Right renal cortex interstitium (tissue), 3 donors: ENCODE measurements at regions not wholly inside any gene's neighbourhood (a gene's known extent, or its start where the extent isn't known, plus 50 kb on each side); places are given as distances from the start of the nearest gene placed in this dataset.
A peak's percentile ranks its signal among the peaks of the same experiment; 100 is the strongest.

ENCODE experiments used
- DNase-seq, 3 donors: peaks; one replicate each; pipeline ENCODE4 v3.0.0-alpha.2; 2013; ENCODE audit warnings: low read depth in 3 of 3, low spot score in 2 of 3

DNA sequence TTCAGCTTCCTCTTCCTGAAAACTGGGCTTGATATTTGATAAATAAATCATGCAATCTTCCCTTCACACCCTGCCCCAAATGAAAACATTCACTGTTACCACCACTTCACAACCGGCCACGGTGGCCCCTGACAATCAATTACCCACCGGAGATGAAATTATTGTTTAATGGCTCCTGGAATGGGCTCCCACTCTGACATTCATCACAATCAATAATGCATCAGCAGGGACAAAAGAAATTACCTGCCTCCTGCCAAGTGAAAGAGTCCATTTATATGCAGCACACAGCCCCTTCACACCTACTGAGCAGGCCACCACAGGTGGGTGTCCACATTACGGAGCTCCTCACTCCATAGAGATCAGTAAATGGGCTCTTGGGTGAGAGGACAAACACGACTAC, 193.5 kb upstream of the SNX19 start:
- no peak for DNase-seq

DNA sequence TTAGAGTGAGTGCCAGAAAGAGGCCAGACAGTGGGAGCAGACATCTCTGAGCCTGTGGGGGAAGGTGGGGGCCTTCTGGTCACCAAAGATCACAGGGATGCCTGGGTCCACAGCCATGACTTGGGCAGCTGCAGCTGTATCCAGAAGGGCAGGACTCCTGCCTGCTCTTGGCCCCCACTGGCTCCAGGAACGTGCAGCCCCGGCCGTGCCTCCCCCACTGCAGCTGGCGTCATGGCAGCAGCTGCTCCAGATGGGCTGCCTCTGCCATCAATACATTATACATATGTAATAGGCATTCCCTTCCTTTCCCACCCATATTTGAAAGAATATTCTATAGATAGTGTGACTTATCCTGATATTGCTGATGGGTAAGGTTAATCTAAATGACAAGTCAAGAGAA, 195.5 kb upstream of the SNX19 start:
- no peak for DNase-seq

DNA sequence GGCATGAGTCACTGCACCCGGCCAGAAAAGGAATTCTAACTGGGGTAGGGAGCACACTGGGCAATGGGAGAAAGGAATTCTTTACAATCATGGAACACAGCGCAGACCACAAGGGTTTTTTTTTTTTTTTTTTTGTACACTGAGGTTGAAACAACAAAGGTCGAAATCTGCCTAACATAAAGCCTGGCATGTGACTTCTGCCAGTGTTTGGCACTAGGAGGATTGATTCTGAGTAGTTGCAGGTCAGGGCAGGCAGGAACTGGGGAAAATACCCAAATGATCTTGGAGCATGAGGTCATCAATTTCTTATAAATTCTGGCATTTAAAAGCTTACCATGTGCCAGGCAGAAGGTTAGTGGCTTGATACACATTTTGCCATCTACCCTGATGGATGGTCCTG, 202.0 kb upstream of the SNX19 start:
- no peak for DNase-seq

DNA sequence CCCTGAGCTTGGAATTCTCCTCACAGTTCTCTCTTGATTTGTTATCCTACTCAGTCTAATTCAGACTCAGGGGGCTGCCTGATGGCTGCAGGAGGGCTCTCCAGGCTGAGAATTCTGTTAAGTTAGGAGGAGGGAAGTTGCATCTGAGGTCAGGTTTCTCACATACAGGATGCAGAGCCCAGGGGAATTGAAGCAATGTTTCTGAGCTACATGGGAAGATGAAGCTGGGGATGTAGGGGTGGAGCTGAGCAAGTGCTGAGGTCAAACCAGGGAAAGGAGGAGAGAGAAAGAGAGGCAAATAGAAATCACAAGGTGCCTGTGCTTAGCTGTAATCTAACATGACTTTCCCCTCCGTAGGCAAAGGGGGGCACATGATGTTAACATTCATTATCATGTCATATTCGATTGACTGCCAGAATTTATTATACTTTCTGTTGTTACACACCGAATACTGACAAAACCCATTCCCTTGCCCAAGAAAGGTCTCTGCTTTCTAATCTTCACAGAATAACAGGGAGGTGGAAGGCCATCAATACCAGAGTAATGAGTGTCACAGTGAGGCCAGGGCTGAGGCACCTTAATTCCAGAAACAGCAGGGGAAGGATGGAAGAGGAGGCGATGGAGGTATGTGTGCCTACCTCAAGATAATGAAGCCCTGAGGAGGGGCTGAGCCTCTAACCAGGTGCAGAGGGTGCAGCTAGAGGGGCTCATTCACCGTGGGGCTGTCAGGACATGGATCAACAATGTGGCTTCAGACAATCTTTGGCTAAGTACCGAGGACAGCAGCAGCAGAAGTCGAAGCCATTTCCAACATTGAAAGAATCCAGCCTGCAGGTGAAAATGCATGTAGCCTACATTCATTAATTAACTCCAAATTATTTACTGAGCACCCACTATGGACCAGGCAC, 205.4 kb upstream of the SNX19 start:
- DNase-seq: no peak

DNA sequence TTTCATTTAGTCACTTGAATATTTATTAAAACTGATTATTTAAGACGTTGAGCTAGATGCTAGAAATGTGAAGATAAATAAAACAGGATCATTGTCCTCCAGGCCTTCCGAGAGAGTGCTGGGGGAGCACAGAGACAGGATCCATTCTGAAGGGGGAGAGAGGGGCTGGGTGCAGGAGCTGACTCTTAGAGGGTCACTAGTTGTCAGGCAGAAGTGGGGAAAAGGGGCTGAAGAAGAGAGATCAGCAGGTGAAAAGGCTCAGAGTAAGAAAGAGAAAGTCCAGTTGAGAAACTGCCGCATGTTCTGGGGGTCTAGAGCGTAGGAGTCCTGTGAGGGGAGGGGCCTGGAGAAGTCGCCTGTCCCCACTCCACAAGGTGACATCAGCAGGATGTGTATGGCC, 206.2 kb upstream of the SNX19 start:
- no peak for DNase-seq

DNA sequence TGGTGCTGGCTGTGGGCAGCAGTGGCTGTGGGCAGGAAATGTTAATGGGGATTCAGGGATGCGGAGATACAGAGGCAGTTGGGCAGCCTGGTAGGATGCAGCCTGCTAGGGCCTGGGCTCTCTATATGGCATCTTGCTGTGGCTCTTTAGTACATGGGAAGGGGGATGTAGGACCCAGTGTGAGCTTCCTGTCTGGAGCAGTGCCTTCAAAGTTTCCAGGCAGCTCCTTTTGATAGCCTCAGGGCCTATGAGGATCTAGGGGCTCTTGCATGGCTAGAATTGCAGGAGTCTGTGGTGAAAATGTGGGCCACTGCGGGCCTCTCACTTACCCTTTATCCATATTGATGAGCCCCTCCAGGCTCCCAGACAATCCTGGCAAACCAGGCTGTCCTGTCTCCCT, 213.2 kb upstream of the SNX19 start:
- no peak for DNase-seq

DNA sequence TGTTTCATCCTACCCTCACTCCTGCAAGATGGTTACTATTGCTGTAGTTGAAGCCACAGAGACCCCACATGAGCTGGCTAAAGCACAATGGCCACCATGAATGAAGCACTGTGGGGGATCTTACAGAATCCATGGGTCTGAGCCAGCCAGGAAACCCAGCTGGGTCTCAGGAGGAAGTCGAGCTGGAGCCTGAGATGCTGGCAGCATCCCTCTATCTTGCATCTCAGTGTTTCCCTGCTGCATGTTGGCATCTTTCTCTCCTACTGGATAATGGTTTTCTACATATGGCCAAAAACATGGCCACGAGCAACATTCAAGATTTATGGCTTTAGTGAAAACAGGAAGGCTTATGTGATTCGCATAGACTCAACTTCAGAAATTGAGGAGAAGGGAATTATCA, 219.3 kb upstream of the SNX19 start:
- no peak for DNase-seq

DNA sequence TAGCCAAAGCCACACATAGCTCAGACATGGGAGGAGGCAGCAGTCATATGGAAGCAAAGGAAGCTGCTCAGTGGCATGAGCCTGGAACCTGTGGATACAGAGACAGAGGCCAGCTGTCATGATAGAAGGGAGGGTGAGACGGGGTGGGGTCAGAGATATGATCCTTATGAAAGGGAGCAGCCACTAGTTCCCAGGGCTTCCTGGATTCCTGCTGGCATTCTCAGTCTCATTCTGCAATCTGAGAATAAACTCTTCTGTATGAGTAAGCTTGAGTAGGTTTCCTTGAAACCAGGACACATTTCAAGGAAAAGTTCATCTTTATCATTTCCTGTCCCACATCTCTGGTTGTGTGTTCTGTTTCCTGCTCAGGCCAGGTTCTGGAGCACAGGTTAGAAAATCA, 220.2 kb upstream of the SNX19 start:
- no peak for DNase-seq

DNA sequence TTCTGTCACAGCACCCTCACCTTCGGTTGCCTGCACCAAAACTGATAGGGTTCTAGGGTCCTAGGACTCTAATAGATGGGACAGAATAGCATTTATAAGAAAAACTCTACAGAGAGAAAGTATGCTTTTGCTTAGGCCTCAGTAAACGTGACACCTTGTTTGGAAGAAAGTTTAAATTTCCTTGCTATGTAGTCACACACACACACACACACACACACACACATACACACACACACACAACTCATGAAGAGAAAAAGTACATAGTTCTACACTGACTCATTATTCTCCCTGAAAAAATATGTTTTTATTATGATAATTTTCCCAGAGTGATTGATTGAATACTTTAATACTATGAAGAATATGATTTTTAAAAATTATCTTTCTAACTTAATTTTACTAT, 220.8 kb upstream of the SNX19 start:
- no peak for DNase-seq

DNA sequence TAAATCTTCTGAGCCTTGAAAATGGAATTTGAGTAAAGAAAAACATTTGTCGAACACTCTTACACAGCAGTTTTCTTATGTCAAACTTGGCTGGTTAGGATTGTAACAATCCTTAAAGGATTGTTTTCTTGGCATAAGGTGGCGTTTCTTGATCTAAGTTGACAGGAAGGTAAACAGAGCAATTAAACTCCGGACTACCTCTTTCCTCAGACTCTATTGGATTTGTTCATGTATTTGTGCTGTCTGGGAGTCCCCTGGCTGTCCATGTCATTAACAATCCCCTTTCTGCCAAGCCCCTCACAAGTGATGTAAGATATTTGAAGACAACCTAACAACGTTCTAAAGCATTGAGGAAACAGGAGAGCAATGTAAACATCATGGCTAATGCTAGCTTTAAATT, 222.5 kb upstream of the SNX19 start:
- DNase-seq: no peak

DNA sequence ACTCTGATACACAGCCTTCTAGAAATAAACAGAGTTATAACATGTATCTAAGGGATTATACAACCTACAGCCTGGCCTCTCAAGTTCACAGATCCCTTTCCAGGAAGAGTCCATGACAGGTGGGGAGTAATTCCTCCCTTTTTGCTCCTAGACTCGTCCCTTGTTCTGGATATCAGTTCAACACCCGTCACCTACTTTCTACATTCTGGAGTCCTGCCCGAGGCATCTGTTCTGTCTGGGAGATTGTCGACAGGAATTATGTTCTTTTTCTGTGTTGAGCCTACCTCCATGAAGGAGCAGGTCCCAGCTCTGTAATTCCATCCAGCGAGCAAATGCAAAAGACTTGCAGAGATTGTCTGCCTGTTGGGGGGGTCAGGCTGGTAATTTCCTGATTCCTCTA, 224.6 kb upstream of the NTM start:
- no peak for DNase-seq

DNA sequence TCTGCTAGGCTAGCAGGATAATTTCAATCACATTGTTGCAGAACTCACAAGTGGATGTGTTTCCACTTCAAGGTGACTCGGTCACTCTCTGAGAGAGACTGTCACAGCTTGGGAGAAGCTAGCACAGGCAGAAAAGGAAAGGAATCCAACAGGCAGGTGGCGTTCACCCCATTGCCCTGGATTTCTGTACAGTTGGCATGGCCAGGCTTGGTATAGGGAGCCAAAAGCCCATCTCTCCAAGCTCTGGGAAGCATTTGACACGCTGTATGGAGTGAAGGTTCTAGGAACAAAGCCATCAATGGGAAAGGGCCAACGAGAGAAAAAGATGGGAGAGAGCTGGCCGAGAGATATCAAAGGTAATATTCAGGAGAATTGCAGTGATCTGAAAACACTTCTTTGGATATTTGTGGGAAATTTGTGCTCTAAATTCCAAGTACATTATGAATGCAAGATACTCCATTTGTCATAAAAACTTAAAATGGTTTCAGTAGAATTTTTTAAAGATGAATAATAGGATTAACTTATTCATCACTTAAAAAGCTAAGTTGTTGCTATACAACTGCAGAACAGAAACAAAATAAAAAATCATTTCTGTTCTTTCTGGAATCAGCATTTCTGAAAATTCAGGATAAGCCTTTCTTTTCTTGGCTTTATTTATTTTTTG, 223.5 kb upstream of the NTM start:
- no peak for DNase-seq

DNA sequence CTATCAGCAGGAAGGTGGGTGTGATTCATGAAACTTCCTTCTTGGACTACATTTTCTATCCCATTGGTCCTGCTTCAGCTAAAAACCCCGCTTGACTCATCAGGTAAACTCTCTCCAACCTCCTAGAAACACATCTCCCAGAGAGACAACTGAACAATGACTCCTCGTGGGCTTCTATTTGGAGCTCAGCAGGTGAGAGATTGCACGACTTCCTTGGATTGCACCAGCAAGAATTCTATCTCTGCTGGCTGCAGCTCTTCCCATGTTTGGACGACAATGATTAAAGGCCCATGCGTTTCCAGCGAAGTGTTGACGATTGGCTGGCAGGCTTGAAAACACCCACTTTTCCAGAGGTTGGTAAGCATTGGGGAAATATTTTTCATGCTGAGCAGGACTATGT, 216.1 kb upstream of the NTM start:
- no peak for DNase-seq

DNA sequence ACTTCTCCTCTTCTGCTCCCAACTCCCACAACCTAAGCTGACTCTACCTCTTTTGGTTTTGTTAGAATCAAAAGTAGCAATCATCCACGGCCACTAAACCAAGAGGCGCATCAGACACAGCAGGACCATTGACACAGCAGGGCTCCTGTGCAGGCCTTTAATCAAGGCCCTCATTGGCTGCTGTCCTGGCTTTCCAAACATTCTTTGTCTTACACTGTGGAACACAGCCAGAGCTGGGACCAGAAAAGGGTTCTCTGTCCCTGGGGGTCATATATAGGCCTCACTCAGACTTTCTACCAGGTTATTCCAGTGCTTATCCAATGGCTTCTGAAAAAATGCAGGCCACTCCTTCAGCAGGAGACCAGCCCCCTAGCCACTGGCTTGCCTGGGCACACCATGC, 212.7 kb upstream of the NTM start:
- no peak for DNase-seq

DNA sequence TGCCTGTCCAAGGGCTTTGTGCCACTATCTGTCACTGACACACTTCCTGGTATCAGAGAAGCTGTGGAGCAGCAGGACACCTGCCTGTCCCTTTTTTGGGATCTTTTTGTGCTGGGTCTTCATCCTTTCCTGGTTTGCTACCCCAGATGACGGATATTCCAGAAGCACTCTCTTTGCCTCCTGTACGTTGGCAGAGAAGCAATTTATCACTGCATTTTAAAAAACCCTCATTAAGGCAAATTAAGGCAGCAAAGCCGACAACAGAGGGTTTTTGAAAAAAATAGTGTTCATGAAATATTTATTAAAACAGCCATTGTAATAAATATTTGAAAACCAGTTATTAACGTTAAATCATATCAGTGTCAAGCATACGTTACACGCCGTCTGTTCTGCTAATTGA, 209.6 kb upstream of the NTM start:
- DNase-seq: no peak

DNA sequence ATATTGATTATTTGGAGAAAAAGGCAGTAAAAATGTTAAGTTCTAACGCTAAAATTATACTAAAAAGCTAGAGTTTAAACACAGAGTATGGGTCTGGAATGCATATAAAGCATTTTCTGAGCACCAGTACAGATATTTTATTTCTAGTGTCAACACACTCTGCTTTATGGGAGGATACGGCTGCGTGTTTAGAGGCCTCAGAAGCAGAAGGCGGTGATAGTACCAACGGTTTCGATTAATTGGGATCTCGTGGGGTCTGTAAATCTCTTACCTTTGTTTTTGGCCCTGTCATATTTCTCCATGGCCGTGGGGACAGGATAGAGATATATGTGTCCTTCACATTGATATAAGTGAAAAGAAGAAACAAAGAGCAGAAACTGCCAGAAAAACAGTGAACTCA, 206.8 kb upstream of the NTM start:
- no peak for DNase-seq

DNA sequence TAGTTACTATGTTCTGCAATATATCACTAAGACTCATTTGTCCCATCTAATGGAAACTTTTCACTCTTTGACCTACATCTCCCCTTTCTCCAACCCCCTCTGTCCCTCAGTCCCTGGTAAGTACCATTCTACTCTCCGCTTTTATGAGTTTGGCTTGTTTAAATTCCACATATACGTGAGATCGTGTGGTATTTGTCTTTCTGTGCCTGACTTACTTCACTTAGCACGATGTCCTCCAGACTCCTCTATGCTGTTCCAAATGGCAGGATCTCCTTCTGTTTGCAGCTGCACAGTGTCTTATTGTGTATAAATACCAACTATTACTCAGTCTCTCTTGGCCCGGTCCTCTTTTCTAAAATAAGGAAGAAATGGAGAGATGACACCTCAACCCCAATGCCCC, 205.4 kb upstream of the NTM start:
- no peak for DNase-seq

DNA sequence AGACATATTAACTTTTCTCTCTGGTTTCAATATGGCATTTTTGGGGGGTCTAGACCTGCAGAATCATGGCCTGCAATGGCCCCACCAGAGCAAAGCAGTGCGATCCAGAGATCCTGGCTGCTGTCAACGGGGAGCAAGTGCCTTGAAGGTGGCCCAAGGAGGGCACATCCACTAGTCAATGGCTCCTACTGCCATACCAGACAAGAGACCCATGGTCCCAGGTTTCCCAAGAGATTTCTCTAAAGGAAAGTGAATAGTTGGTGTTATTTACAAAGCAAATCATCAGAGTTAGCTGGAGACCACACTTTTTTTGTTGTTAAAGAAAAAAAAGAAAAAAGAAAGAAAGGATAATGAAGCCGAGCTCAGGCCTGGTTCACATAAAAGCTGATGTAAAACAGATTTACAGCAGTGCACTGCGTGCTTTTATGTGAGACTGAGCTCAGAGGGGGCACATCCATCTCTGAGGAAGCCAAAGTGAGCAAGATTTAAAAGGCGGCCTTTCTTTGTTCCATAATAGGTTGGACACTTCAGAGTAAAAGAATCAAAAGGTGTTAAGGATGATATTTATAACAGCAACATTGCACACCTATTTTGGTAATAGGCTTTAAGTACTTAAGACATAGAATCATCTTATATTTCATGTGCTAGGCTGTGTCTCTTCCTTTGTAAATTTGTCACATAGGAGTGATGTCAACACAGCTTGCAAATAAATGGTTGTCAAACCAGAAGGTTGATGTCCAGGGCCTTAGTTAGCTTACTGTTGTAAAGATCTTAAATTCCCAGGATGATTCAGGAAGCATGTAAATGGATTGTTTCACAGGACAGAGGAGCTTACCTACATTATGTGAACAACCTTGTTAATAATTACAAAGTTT, 201.3 kb upstream of the NTM start:
- DNase-seq: peak in 1 of 3 donors; percentile 4

DNA sequence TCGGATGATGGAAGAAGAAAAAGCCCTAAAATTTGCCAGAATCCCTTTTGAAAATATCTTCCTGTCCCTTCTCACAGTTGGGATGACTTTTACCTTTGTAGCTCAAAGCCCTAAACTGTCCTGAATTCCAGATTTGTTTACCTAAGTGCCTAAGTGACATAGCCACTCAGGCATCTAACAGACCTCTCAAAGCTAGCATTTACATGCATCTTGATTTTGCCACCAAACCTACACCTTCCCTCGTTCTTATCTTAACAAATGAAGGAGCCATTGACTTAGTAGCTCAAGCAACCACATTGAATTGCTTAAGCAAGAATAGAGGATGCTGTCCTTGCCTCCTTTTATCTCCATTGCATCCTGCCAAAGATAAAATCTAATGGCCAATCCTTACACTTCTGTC, 198.4 kb upstream of the NTM start:
- DNase-seq: no peak

DNA sequence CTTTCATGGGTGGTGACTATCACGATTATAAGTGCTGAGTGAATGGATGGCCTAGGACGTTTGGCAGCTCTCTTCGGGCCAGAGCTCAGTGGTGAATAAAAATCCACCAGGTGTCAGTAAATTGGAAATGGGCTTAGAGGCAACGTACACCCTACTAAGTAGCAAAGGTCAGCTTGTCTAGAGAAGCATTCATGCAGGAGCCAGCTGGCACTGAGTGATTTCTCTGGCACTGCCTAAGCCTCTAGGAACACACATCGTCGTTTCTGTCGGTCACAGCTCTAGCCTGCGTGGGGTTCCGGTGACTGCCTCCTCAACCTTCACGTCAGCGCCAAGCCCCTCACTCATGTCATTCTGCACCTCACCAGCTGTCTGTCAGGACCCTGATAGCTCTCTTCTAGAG, 192.4 kb upstream of the NTM start:
- no peak for DNase-seq

DNA sequence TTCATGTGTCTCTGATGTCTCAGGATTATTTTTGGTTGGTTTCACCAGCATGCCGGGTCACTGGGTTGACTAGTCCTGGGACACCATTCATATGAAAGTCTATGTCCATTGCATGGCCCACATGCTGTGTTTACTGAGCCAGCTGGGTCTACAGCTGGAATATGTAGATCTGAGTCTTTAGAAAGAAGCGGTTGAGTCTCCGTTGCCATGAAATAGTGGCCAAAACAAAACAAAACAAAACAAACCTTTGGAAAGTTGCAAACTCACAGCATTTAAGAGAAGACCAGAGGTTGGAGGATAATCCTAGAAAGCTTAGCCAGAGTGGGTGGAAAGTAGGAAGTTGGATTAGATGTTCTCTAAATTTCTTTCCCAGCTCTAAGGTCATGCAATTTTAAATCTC, 191.8 kb upstream of the NTM start:
- DNase-seq: no peak

DNA sequence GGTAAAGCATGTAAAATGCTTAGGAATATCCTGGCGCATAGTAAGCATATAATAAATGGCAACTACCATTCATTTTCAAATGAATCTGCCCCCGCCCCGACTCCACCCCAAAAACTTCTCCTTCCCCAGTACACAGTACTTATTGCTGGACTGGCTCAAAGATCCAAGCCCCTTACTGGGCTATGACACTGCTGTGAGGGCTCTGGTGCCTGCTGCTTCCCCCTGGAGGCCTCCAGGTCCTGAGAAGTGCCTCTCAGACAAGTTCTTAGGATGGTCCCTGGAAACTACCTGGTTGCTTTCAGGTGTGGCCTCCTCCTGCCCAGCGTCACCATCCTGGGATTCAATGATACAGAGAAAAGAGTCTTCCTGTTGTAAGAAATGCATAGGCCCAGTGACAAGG, 190.6 kb upstream of the NTM start:
- DNase-seq: no peak
